LNCaP clone FGC (cell line): ENCODE measurements at regions not wholly inside any gene's neighbourhood (a gene's known extent, or its start where the extent isn't known, plus 50 kb on each side); places are given as distances from the start of the nearest gene placed in this dataset.

Source experiments
- DNase-seq: peaks from one replicate; pipeline ENCODE4 v3.0.0-alpha.2; 2011; ENCODE audit warnings: low read depth
- H3K4me3 ChIP-seq: 2 replicates; pipeline ENCODE4 v1.5.1; 2011; ENCODE audit warnings: mild to moderate bottlenecking, low read depth, low read length, control low read depth
- CTCF ChIP-seq: IDR thresholded peaks from 2 replicates; pipeline ENCODE4 v1.5.1; 2012; ENCODE audit warnings: mild to moderate bottlenecking; ENCODE audit not compliant: control insufficient read depth, insufficient read depth; ENCODE audit errors: extremely low read depth

GRCh38 chr2:120489023-120489422 lies 143.1 kb downstream of the INHBB start:
- DNase-seq: no peak
- H3K4me3 ChIP-seq: no peak overlapping the region
- TF ChIP-seq CTCF: no peak

GRCh38 chr2:120490091-120490798 lies 144.3 kb downstream of the INHBB start:
- no peak overlapping the region for H3K4me3 ChIP-seq
- no peak for TF ChIP-seq CTCF
- DNase-seq: no peak

GRCh38 chr2:120491111-120491625 lies 145.2 kb downstream of the INHBB start:
- TF ChIP-seq CTCF: no peak
- no peak overlapping the region for H3K4me3 ChIP-seq
- DNase-seq: no peak

GRCh38 chr2:120493231-120493630 lies 147.3 kb downstream of the INHBB start:
- no peak for DNase-seq
- no peak for TF ChIP-seq CTCF
- H3K4me3 ChIP-seq: no peak overlapping the region

GRCh38 chr2:120494446-120494845 lies 148.5 kb downstream of the INHBB start:
- H3K4me3 ChIP-seq: no peak overlapping the region
- TF ChIP-seq CTCF: no peak
- no peak for DNase-seq

- DNase-seq: no peak
- no peak for TF ChIP-seq CTCF
- no peak overlapping the region for H3K4me3 ChIP-seq
Observed at GRCh38 chr2:120495586-120495985, 149.7 kb downstream of the INHBB start.

- no peak overlapping the region for H3K4me3 ChIP-seq
- TF ChIP-seq CTCF: no peak
- no peak for DNase-seq
Observed at GRCh38 chr2:120496235-120496634, 150.3 kb downstream of the INHBB start.
